A673 (cell line): ENCODE measurements at regions not wholly inside any gene's neighbourhood (a gene's known extent, or its start where the extent isn't known, plus 50 kb on each side); places are given as distances from the start of the nearest gene placed in this dataset.

Experiments
- CTCF ChIP-seq: fragments of 300-800, 200-600 bp; sonication (generic); conservative IDR thresholded peaks from 2 replicates; pipeline ENCODE4 v1.5.1; 2017; ENCODE audit warnings: low read depth, mild to moderate bottlenecking, antibody characterized with exemption, low read length, moderate library complexity, mixed read lengths
- EZH2 ChIP-seq: fragments of 200-600 bp; sonication (generic); IDR thresholded peaks from 2 replicates; pipeline ENCODE4 v1.6.1; 2017; ENCODE audit warnings: borderline replicate concordance, low read depth, mild to moderate bottlenecking, mixed read lengths, antibody characterized with exemption, low read length; ENCODE audit not compliant: poor library complexity, severe bottlenecking

- no peak for TF ChIP-seq CTCF
- no peak for TF ChIP-seq EZH2
Measured at GRCh38 chr13:97539651-97540610, 106.0 kb downstream of the RAP2A start.
